ENCODE measurements at regions not wholly inside any gene's neighbourhood (a gene's known extent, or its start where the extent isn't known, plus 50 kb on each side); places are given as distances from the start of the nearest gene placed in this dataset.

- TF ChIP-seq CTCF (IDR thresholded peaks at IDR 0.05): no peak
- ATAC-seq (ENCODE audit: low read depth) (no peak), DNase-seq (no peak)
- Mint-ChIP-seq H3K27ac (no peak overlapping the region), H3K4me3 (no peak overlapping the region), H3K27me3 (no peaks in the 10 kb centered on the region), H3K36me3 (ENCODE audit: low read depth) (no peaks in the 10 kb centered on the region), H3K9me3 (no peaks in the 10 kb centered on the region), H3K4me1 (no peaks in the 10 kb centered on the region)
- ChIA-PET POLR2A (no interaction called here), CTCF (no interaction called here)
- intact Hi-C loops (cut with micrococcal nuclease): no loop called here
Measured at GRCh38 chr13:111961651-111962192, 105.2 kb upstream of the SOX1 start.

DNA sequence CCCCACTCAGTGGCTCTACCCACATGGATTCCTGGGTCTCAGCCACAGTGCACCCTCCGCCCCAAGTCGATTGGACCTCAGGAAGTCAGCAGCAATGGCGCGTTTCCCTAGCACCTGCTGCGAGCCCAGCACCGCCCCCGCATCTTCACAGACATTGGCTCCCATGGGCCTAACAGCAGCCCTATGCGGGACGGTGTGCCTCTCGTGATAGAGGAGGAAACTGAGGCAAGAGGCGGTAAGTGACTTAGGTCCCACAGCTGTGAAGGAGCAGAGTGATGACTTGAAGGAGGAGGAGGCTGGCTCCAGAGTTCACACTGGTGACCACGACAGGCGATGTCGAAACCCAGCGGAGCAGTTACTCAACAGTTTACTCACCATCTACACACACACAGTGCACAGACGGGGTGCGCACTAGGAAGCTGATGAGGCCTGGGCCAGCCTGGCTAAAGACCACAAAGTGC, 104.5 kb upstream of the SOX1 start:
- Mint-ChIP-seq H3K4me3 (no peak overlapping the region), H3K36me3 (ENCODE audit: low read depth) (no peaks in the 10 kb centered on the region), H3K4me1 (no peaks in the 10 kb centered on the region), H3K27me3 (no peaks in the 10 kb centered on the region), H3K27ac (no peak overlapping the region), H3K9me3 (no peaks in the 10 kb centered on the region)
- ATAC-seq (ENCODE audit: low read depth) (no peak), DNase-seq (no peak)
- ChIA-PET POLR2A (no interaction called here), CTCF (no interaction called here)
- intact Hi-C loops (cut with micrococcal nuclease): no loop called here
- no peak for TF ChIP-seq CTCF (IDR thresholded peaks at IDR 0.05)

GRCh38 chr13:111963031-111963430, 103.9 kb upstream of the SOX1 start:
- Mint-ChIP-seq H3K27me3 (no peaks in the 10 kb centered on the region), H3K36me3 (ENCODE audit: low read depth) (no peaks in the 10 kb centered on the region), H3K9me3 (no peaks in the 10 kb centered on the region), H3K4me3 (no peak overlapping the region), H3K4me1 (no peaks in the 10 kb centered on the region), H3K27ac (no peak overlapping the region)
- ChIA-PET POLR2A (no interaction called here), CTCF (no interaction called here)
- TF ChIP-seq CTCF (IDR thresholded peaks at IDR 0.05): no peak
- intact Hi-C loops (cut with micrococcal nuclease): no loop called here
- ATAC-seq (ENCODE audit: low read depth): no peak
- DNase-seq: no peak

DNA sequence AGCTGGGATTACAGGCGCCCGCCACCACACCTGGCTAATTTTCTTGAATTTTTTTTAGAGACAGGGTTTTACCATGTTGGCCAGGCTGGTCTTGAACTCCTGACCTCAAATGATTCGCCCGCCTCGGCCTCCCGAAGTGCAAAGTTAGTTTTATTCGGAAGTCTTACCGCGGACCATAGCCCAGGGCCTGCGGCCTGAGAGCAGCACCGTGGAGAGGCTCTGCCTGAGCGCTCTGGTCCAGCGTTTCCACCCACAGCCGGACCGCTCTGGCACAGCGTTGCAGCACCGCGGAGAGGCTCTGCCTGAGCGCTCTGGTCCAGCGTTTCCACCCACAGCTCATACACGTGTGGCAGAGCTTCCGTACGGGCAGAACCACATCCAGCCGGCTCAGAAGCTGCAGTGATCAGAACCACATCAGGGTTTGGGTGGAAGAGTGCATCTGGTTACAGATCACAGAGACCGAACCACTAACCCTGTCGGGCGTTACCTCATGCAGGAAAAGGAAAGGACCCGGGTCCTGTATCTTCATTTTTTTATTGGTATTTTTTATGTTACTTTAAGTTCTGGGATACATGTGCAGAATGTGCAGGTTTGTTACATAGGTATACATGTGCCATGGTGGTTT, 102.4 kb upstream of the SOX1 start:
- no peak overlapping the region for H3K4me3 Mint-ChIP-seq
- ATAC-seq (ENCODE audit: low read depth) (no peak), DNase-seq (no peak)
- ChIA-PET POLR2A (no interaction called here), CTCF (no interaction called here)
- H3K4me1 Mint-ChIP-seq: no peaks in the 10 kb centered on the region
- no peaks in the 10 kb centered on the region for H3K36me3 Mint-ChIP-seq (ENCODE audit: low read depth)
- no peaks in the 10 kb centered on the region for H3K27me3 Mint-ChIP-seq
- no peak overlapping the region for H3K27ac Mint-ChIP-seq
- no peaks in the 10 kb centered on the region for H3K9me3 Mint-ChIP-seq
- intact Hi-C loops (cut with micrococcal nuclease): no loop called here
- no peak for TF ChIP-seq CTCF (IDR thresholded peaks at IDR 0.05)

DNA sequence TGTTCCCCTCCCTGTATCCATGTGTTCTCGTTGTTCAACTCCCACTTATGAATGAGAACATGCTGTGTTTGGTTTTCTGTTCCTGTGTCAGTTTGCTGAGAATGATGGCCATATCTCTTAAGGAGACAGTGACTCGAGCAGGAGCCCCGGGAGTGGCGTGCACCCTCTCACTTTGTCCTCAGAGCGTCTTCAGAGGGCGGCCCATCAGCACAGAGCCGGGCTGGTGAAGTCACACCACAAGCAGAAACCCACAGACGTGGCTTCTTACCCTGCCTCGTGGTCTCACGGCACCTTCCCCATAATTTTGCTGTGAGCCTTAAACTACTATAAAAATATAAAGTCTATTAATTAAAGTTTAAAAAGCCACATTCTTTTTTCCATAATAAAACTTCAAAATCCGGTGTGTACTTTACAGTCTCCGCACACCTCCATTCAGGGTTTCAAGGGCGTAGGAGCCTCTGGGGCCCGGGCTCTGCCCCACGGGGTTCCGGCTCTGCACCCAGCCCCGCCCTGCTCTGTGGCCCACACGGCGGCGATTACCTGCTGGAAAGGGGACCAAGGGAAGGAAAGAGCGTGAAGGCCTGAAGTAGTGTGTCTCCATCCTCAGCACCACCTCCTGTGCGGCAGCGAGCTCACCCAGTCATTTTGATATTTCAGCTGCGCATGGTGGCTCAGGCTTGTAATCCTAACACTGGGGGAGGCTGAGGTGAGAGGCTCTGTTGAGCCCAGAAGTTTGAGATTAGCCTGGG, 101.3 kb upstream of the SOX1 start:
- no peak overlapping the region for H3K27ac Mint-ChIP-seq
- no peak for TF ChIP-seq CTCF (IDR thresholded peaks at IDR 0.05)
- DNase-seq (no peak), ATAC-seq (ENCODE audit: low read depth) (no peak)
- no peaks in the 10 kb centered on the region for H3K36me3 Mint-ChIP-seq (ENCODE audit: low read depth)
- H3K27me3 Mint-ChIP-seq: no peaks in the 10 kb centered on the region
- POLR2A ChIA-PET: no interaction called here
- no peaks in the 10 kb centered on the region for H3K4me1 Mint-ChIP-seq
- no peaks in the 10 kb centered on the region for H3K9me3 Mint-ChIP-seq
- CTCF ChIA-PET: no interaction called here
- intact Hi-C loops (cut with micrococcal nuclease): no loop called here
- H3K4me3 Mint-ChIP-seq: no peak overlapping the region
